ENCODE measurements at regions not wholly inside any gene's neighbourhood (a gene's known extent, or its start where the extent isn't known, plus 50 kb on each side); places are given as distances from the start of the nearest gene placed in this dataset.

GRCh38 chr1:65538086-65538485 is 117.6 kb downstream of the LEPR start:
- Histone ChIP-seq H3K4me2 (no peak overlapping the region), H3K9me2 (ENCODE audit: insufficient read depth) (no peaks in the 10 kb centered on the region), H4K20me1 (replicated peaks; ENCODE audit: insufficient read depth) (no peaks in the 10 kb centered on the region), H3K4me3 (no peak overlapping the region), H3F3A (replicated peaks; ENCODE audit: low read depth) (no peaks in the 10 kb centered on the region), H3K27me3 (ENCODE audit: insufficient read depth) (no peaks in the 10 kb centered on the region), H2AFZ (no peak overlapping the region), H3K79me2 (replicated peaks; ENCODE audit: insufficient read depth) (no peaks in the 10 kb centered on the region), H3K27ac (ENCODE audit: low read depth) (no peak overlapping the region), H3K4me1 (ENCODE audit: insufficient read depth) (no peaks in the 10 kb centered on the region), H3K36me3 (ENCODE audit: insufficient read depth) (no peaks in the 10 kb centered on the region)
- Mint-ChIP-seq H3K9me3 (peaks cover 2% of the 10 kb centered on the region; the same call in 1 of the 3 replicates), H3K27ac (no peak overlapping the region; the same call in 1 of the 2 replicates), H3K4me3 (no peak overlapping the region), H3K27me3 (ENCODE audit: insufficient read depth, low read depth, poor library complexity) (no peaks in the 10 kb centered on the region), H3K36me3 (ENCODE audit: low read depth) (no peaks in the 10 kb centered on the region), H3K4me1 (no peaks in the 10 kb centered on the region; the same call in 2 of the 3 replicates)
- TF ChIP-seq ZNF114 (CRISPR knock-in tag; IDR thresholded peaks at IDR 0.05) (no peak), STAT1 (IDR thresholded peaks at IDR 0.05; ENCODE audit: unreplicated experiment) (no peak), ZNF331 (CRISPR knock-in tag; IDR thresholded peaks at IDR 0.05; ENCODE audit: low read depth) (no peak), EZH2phosphoT487 (IDR thresholded peaks at IDR 0.05; ENCODE audit: unreplicated experiment) (no peak), ZNF462 (CRISPR knock-in tag; IDR thresholded peaks at IDR 0.05) (no peak), NANOG (IDR thresholded peaks at IDR 0.05; ENCODE audit: borderline replicate concordance) (no peak)
- DNase-seq (ENCODE audit: low spot score) (no peak), ATAC-seq (no peak)

DNA sequence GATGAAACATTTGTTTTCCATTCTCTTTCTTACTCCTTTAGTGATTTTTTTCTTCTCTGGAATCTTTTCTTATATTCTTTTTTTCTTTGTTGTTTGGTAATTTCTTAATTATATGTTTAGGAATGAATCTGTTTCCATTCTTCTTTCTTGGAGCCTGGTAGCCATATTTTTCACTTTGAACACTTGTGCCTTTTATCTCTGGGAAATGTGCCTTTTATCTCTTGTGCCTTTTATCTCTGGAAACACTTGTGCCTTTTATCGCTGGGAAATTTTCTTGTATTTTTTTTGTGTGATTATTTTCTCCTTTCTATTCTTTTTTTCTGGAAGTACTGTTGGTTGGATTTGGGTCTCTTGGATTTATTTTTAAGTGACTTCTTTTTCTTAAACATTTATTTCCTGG is 118.2 kb downstream of the LEPR start:
- no peak for DNase-seq (ENCODE audit: low spot score)
- Mint-ChIP-seq H3K36me3 (ENCODE audit: low read depth) (no peaks in the 10 kb centered on the region), H3K9me3 (peaks cover 5% of the 10 kb centered on the region; the same call in 1 of the 3 replicates), H3K4me3 (no peak overlapping the region), H3K4me1 (no peaks in the 10 kb centered on the region; the same call in 2 of the 3 replicates), H3K27me3 (ENCODE audit: insufficient read depth, low read depth, poor library complexity) (no peaks in the 10 kb centered on the region), H3K27ac (no peak overlapping the region)
- Histone ChIP-seq H3K36me3 (ENCODE audit: insufficient read depth) (no peaks in the 10 kb centered on the region), H2AFZ (no peak overlapping the region), H3K4me3 (no peak overlapping the region), H3K27ac (ENCODE audit: low read depth) (no peak overlapping the region), H3K9me2 (ENCODE audit: insufficient read depth) (no peaks in the 10 kb centered on the region), H3K79me2 (replicated peaks; ENCODE audit: insufficient read depth) (no peaks in the 10 kb centered on the region), H3K4me1 (ENCODE audit: insufficient read depth) (no peaks in the 10 kb centered on the region), H3K4me2 (no peak overlapping the region), H3F3A (replicated peaks; ENCODE audit: low read depth) (no peaks in the 10 kb centered on the region), H4K20me1 (replicated peaks; ENCODE audit: insufficient read depth) (no peaks in the 10 kb centered on the region), H3K27me3 (ENCODE audit: insufficient read depth) (no peaks in the 10 kb centered on the region)
- ATAC-seq, result no peak
- no peak for TF ChIP-seq STAT1 (IDR thresholded peaks at IDR 0.05; ENCODE audit: unreplicated experiment)
- no peak for TF ChIP-seq CREB1 (CRISPR knock-in tag; IDR thresholded peaks at IDR 0.05; ENCODE audit: low read depth)
- no peak for TF ChIP-seq JUNB (IDR thresholded peaks at IDR 0.05; ENCODE audit: unreplicated experiment)
- no peak for TF ChIP-seq EZH2phosphoT487 (IDR thresholded peaks at IDR 0.05; ENCODE audit: unreplicated experiment)
- TF ChIP-seq, protein P1, sequence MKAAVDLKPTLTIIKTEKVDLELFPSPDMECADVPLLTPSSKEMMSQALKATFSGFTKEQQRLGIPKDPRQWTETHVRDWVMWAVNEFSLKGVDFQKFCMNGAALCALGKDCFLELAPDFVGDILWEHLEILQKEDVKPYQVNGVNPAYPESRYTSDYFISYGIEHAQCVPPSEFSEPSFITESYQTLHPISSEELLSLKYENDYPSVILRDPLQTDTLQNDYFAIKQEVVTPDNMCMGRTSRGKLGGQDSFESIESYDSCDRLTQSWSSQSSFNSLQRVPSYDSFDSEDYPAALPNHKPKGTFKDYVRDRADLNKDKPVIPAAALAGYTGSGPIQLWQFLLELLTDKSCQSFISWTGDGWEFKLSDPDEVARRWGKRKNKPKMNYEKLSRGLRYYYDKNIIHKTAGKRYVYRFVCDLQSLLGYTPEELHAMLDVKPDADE (IDR thresholded peaks at IDR 0.05), result no peak
- no peak for TF ChIP-seq REST (IDR thresholded peaks at IDR 0.05; ENCODE audit: unreplicated experiment)
